WTC11 (cell line): ENCODE measurements at regions not wholly inside any gene's neighbourhood (a gene's known extent, or its start where the extent isn't known, plus 50 kb on each side); places are given as distances from the start of the nearest gene placed in this dataset.

Experiments
- ATAC-seq: fragments of 200-7000 bp; cut with Tn5 transposase; 2 replicates; pipeline ENCODE4 v1.10.0; 2021; ENCODE audit warnings: mild to moderate bottlenecking, moderate library complexity
- CTCF ChIA-PET: fragments of 300-600 bp; sonication (Branson Sonifier 250); formaldehyde crosslinking; loops from one replicate; lab custom pipeline; 2021; ENCODE audit warnings: antibody characterized with exemption; lab: Charles Lee
- POLR2A ChIA-PET: fragments of 350-600 bp; sonication (Branson Sonifier 250); formaldehyde crosslinking; loops from one replicate; lab custom pipeline; 2021; ENCODE audit warnings: antibody characterized with exemption; lab: Charles Lee
- DNase-seq: peaks from one replicate; pipeline ENCODE4 v3.0.0; 2021; ENCODE audit warnings: low spot score
- H3K27ac Mint-ChIP-seq: 2 replicates; pipeline ENCODE4 v1.8.0; 2021; ENCODE audit warnings: mixed read lengths
- H3K27me3 Mint-ChIP-seq: 2 replicates; pipeline ENCODE4 v1.8.0; 2021; ENCODE audit warnings: low read depth, mild to moderate bottlenecking, moderate library complexity, mixed read lengths
- H3K36me3 Mint-ChIP-seq: 2 replicates; pipeline ENCODE4 v1.8.0; 2021; ENCODE audit warnings: mixed read lengths
- H3K4me1 Mint-ChIP-seq: 2 replicates; pipeline ENCODE4 v1.8.0; 2022; ENCODE audit warnings: mixed read lengths
- H3K4me3 Mint-ChIP-seq: 2 replicates; pipeline ENCODE4 v1.8.0; 2021; ENCODE audit warnings: mild to moderate bottlenecking, moderate library complexity, mixed read lengths
- H3K9me3 Mint-ChIP-seq: 2 replicates; pipeline ENCODE4 v1.8.0; 2021; ENCODE audit warnings: mixed read lengths
- ATF2 ChIP-seq: sonication (generic); formaldehyde crosslinking; IDR thresholded peaks from 2 replicates; pipeline ENCODE4 v1.8.1; 2022; ENCODE audit warnings: low read depth, missing genetic modification reagents, borderline replicate concordance
- ATF3 ChIP-seq: sonication (generic); formaldehyde crosslinking; conservative IDR thresholded peaks from 2 replicates; pipeline ENCODE4 v1.8.1; 2022; ENCODE audit warnings: mild to moderate bottlenecking, missing genetic modification reagents
- ATF6 ChIP-seq: sonication (generic); formaldehyde crosslinking; IDR thresholded peaks from 2 replicates; pipeline ENCODE4 v1.8.1; 2023; ENCODE audit warnings: mild to moderate bottlenecking, missing genetic modification reagents
- CDX4 ChIP-seq: fragments of 250-450 bp; sonication (Bioruptor Pico); IDR thresholded peaks from 2 replicates; pipeline ENCODE4 v1.9.0; 2021; ENCODE audit warnings: moderate library complexity, mild to moderate bottlenecking, inconsistent platforms, borderline replicate concordance
- CREM ChIP-seq: sonication (generic); formaldehyde crosslinking; IDR thresholded peaks from 2 replicates; pipeline ENCODE4 v1.8.1; 2022; ENCODE audit warnings: mild to moderate bottlenecking, missing genetic modification reagents, moderate library complexity
- ELF4 ChIP-seq: sonication (generic); formaldehyde crosslinking; IDR thresholded peaks from 2 replicates; pipeline ENCODE4 v1.8.1; 2022; ENCODE audit warnings: low read depth, mild to moderate bottlenecking, moderate library complexity, missing genetic modification reagents
- ETV6 ChIP-seq: sonication (generic); formaldehyde crosslinking; IDR thresholded peaks from 2 replicates; pipeline ENCODE4 v1.8.1; 2022; ENCODE audit warnings: mild to moderate bottlenecking, missing genetic modification reagents
- GABPB1 ChIP-seq: sonication (generic); formaldehyde crosslinking; IDR thresholded peaks from 2 replicates; pipeline ENCODE4 v1.8.1; 2023; ENCODE audit warnings: mild to moderate bottlenecking, missing genetic modification reagents
- KAT7 ChIP-seq: sonication (generic); formaldehyde crosslinking; IDR thresholded peaks from 2 replicates; pipeline ENCODE4 v1.8.1; 2023; ENCODE audit warnings: missing genetic modification reagents, mild to moderate bottlenecking, borderline replicate concordance
- MAX ChIP-seq: sonication (generic); formaldehyde crosslinking; IDR thresholded peaks from 2 replicates; pipeline ENCODE4 v1.8.0; 2022; ENCODE audit warnings: mild to moderate bottlenecking, missing genetic modification reagents
- NFE2L1 ChIP-seq: sonication (generic); formaldehyde crosslinking; IDR thresholded peaks from 2 replicates; pipeline ENCODE4 v1.8.1; 2023; ENCODE audit warnings: missing genetic modification reagents
- NR3C1 ChIP-seq: sonication (generic); formaldehyde crosslinking; conservative IDR thresholded peaks from 2 replicates; pipeline ENCODE4 v1.8.1; 2023; ENCODE audit warnings: low read depth, mild to moderate bottlenecking, missing genetic modification reagents
- PRRX2 ChIP-seq: fragments of 250-450 bp; sonication (Bioruptor Pico); IDR thresholded peaks from 2 replicates; pipeline ENCODE4 v1.8.0; 2021; ENCODE audit warnings: mild to moderate bottlenecking
- SOX15 ChIP-seq: fragments of 250-450 bp; sonication (Bioruptor Pico); IDR thresholded peaks from 2 replicates; pipeline ENCODE4 v1.9.0; 2021; ENCODE audit warnings: mild to moderate bottlenecking
- SP1 ChIP-seq: sonication (generic); formaldehyde crosslinking; conservative IDR thresholded peaks from 2 replicates; pipeline ENCODE4 v1.8.1; 2022; ENCODE audit warnings: missing genetic modification reagents
- TEAD1 ChIP-seq: sonication (generic); formaldehyde crosslinking; IDR thresholded peaks from 2 replicates; pipeline ENCODE4 v1.8.0; 2022; ENCODE audit warnings: mild to moderate bottlenecking, missing genetic modification reagents
- ZNF138 ChIP-seq: sonication (generic); formaldehyde crosslinking; conservative IDR thresholded peaks from 2 replicates; pipeline ENCODE4 v1.8.1; 2022; ENCODE audit warnings: mild to moderate bottlenecking, moderate library complexity, missing genetic modification reagents
- ZNF263 ChIP-seq: sonication (generic); formaldehyde crosslinking; IDR thresholded peaks from 2 replicates; pipeline ENCODE4 v1.8.1; 2022; ENCODE audit warnings: low read depth, mild to moderate bottlenecking, moderate library complexity, missing genetic modification reagents
- ZNF281 ChIP-seq: sonication (generic); formaldehyde crosslinking; IDR thresholded peaks from 2 replicates; pipeline ENCODE4 v1.8.0; 2023; ENCODE audit warnings: mild to moderate bottlenecking, missing genetic modification reagents
- ZNF317 ChIP-seq: sonication (generic); formaldehyde crosslinking; IDR thresholded peaks from 2 replicates; pipeline ENCODE4 v1.8.1; 2023; ENCODE audit warnings: low read depth, mild to moderate bottlenecking, moderate library complexity, missing genetic modification reagents, borderline replicate concordance
- ZNF416 ChIP-seq: fragments of 250-450 bp; sonication (Bioruptor Pico); IDR thresholded peaks from 2 replicates; pipeline ENCODE4 v1.9.0; 2021; ENCODE audit warnings: mild to moderate bottlenecking, inconsistent platforms
- ZNF671 ChIP-seq: fragments of 250-450 bp; sonication (Bioruptor Pico); IDR thresholded peaks from 2 replicates; pipeline ENCODE4 v1.8.0; 2021; ENCODE audit warnings: mild to moderate bottlenecking

GRCh38 chr18:40608226-40608625, 1346.8 kb upstream of the PIK3C3 start:
- CTCF ChIA-PET = no interaction called here
- DNase-seq = no peak
- H3K9me3 Mint-ChIP-seq = no peaks in the 10 kb centered on the region; the same call in 1 of the 2 replicates
- TF ChIP-seq ATF3 (CRISPR knock-in tag) = no peak
- no peak for TF ChIP-seq ZNF671
- no peak for TF ChIP-seq SOX15
- TF ChIP-seq ATF2 (CRISPR knock-in tag) = no peak
- TF ChIP-seq NFE2L1 (CRISPR knock-in tag) = no peak
- no peak for TF ChIP-seq ZNF138 (CRISPR knock-in tag)
- no peak for TF ChIP-seq PRRX2 (CRISPR knock-in tag)
- no peak for TF ChIP-seq MAX (CRISPR knock-in tag)
- TF ChIP-seq CREM (CRISPR knock-in tag) = no peak
- TF ChIP-seq, all 79 proteins: peak for 0
- POLR2A ChIA-PET = no interaction called here
- H3K36me3 Mint-ChIP-seq = no peaks in the 10 kb centered on the region
- no peaks in the 10 kb centered on the region for H3K27me3 Mint-ChIP-seq
- H3K27ac Mint-ChIP-seq = no peak overlapping the region
- no peak overlapping the region for H3K4me3 Mint-ChIP-seq
- peaks cover 13% of the 10 kb centered on the region for H3K4me1 Mint-ChIP-seq
- no peak for ATAC-seq

GRCh38 chr18:40607542-40608148, 1347.4 kb upstream of the PIK3C3 start:
- ChIA-PET CTCF (interaction anchor here (0.5 kb wide), 1 partner anchor 52 kb away, joined by 3 read pairs; no protein-coding TSS in a partner anchor), POLR2A (no interaction called here)
- H3K27ac Mint-ChIP-seq = no peak overlapping the region
- TF ChIP-seq SP1 (CRISPR knock-in tag) = no peak
- TF ChIP-seq CDX4 (CRISPR knock-in tag) = no peak
- no peak for TF ChIP-seq NR3C1 (CRISPR knock-in tag)
- TF ChIP-seq TEAD1 (CRISPR knock-in tag) = no peak
- no peak for TF ChIP-seq ETV6 (CRISPR knock-in tag)
- no peak for TF ChIP-seq GABPB1
- TF ChIP-seq ELF4 = no peak
- TF ChIP-seq ZNF281 (CRISPR knock-in tag) = no peak
- no peak for TF ChIP-seq ZNF416
- TF ChIP-seq ATF6 = no peak
- TF ChIP-seq ZNF263 (CRISPR knock-in tag) = no peak
- TF ChIP-seq KAT7 (CRISPR knock-in tag) = no peak
- no peak for TF ChIP-seq ZNF317 (CRISPR knock-in tag)
- TF ChIP-seq, all 79 proteins: peak for 0
- DNase-seq (no peak), ATAC-seq (no peak)
- Mint-ChIP-seq H3K4me3 (no peak overlapping the region), H3K36me3 (no peaks in the 10 kb centered on the region), H3K27me3 (no peaks in the 10 kb centered on the region), H3K9me3 (no peaks in the 10 kb centered on the region; the same call in 1 of the 2 replicates), H3K4me1 (peaks cover 13% of the 10 kb centered on the region)
